Mesendoderm (in vitro differentiated cells): ENCODE measurements at regions not wholly inside any gene's neighbourhood (a gene's known extent, or its start where the extent isn't known, plus 50 kb on each side); places are given as distances from the start of the nearest gene placed in this dataset.
A peak's percentile ranks its signal among the peaks of the same experiment; 100 is the strongest.

Experiments used
- DNase-seq: peaks from one replicate; pipeline ENCODE4 v3.0.0; 2013
- H2AK5ac ChIP-seq: 2 replicates; pipeline ENCODE4 v1.6.1; 2013; ENCODE audit warnings: low read length, inconsistent platforms
- H2BK120ac ChIP-seq: 2 replicates; pipeline ENCODE4 v1.6.1; 2013; ENCODE audit warnings: low read depth, mild to moderate bottlenecking, low read length, moderate library complexity, mixed read lengths
- H2BK15ac ChIP-seq: replicated peaks from 2 replicates; pipeline ENCODE4 v1.6.1; 2013; ENCODE audit warnings: low read depth, mild to moderate bottlenecking, moderate library complexity
- H2BK5ac ChIP-seq: 2 replicates; pipeline ENCODE4 v1.6.1; 2013; ENCODE audit warnings: low read length, inconsistent platforms
- H3K18ac ChIP-seq: 2 replicates; pipeline ENCODE4 v1.6.1; 2013; ENCODE audit warnings: mild to moderate bottlenecking, low read length, mixed read lengths
- H3K23ac ChIP-seq: one replicate; pipeline ENCODE4 v1.6.1; 2013; ENCODE audit warnings: low read length
- H3K27ac ChIP-seq: 2 replicates; pipeline ENCODE4 v1.5.1; 2013; ENCODE audit warnings: low read depth, mild to moderate bottlenecking, inconsistent platforms, low read length, moderate library complexity
- H3K27me3 ChIP-seq: 2 replicates; pipeline ENCODE4 v1.6.1; 2013; ENCODE audit warnings: low read length, control low read depth, mild to moderate bottlenecking, inconsistent platforms; ENCODE audit not compliant: insufficient read depth, poor library complexity
- H3K36me3 ChIP-seq: 2 replicates; pipeline ENCODE4 v1.6.1; 2013; ENCODE audit warnings: low read length, inconsistent platforms; ENCODE audit not compliant: control insufficient read depth, insufficient read depth
- H3K4ac ChIP-seq: one replicate; pipeline ENCODE4 v1.6.1; 2013; ENCODE audit warnings: low read depth, mild to moderate bottlenecking, low read length, moderate library complexity
- H3K4me1 ChIP-seq: 2 replicates; pipeline ENCODE4 v1.6.1; 2013; ENCODE audit warnings: low read depth, low read length, inconsistent platforms; ENCODE audit not compliant: control insufficient read depth
- H3K4me2 ChIP-seq: 2 replicates; pipeline ENCODE4 v1.6.1; 2013; ENCODE audit warnings: low read length
- H3K4me3 ChIP-seq: 2 replicates; pipeline ENCODE4 v1.5.1; 2013; ENCODE audit warnings: mild to moderate bottlenecking, low read length
- H3K56ac ChIP-seq: one replicate; pipeline ENCODE4 v1.6.1; 2013; ENCODE audit warnings: low read length
- H3K79me1 ChIP-seq: 2 replicates; pipeline ENCODE4 v1.6.1; 2013; ENCODE audit warnings: low read length, inconsistent platforms
- H3K79me2 ChIP-seq: 2 replicates; pipeline ENCODE4 v1.6.1; 2013; ENCODE audit warnings: mild to moderate bottlenecking, low read length; ENCODE audit not compliant: control insufficient read depth, insufficient read depth
- H3K9ac ChIP-seq: 2 replicates; pipeline ENCODE4 v1.6.1; 2013; ENCODE audit warnings: low read length, inconsistent platforms
- H4K5ac ChIP-seq: one replicate; pipeline ENCODE4 v1.6.1; 2013; ENCODE audit warnings: low read length
- H4K8ac ChIP-seq: one replicate; pipeline ENCODE4 v1.6.1; 2013; ENCODE audit warnings: low read depth, mild to moderate bottlenecking, control low read depth, low read length, moderate library complexity
- WGBS: extraction: QIAGEN DNeasy Blood & Tissue Kit; methylation state at CpG from one replicate; pipeline ENCODE4 v1.1.7; 2013; ENCODE audit warnings: low lambda C conversion rate, missing lambda C conversion rate; ENCODE audit not compliant: insufficient coverage; ENCODE audit errors: extremely low coverage; 5-methylcytosine and 5-hydroxymethylcytosine counted together

- H2BK120ac ChIP-seq, result no peak overlapping the region
- no CpG with 5 or more reads among the region's 1 CpG for WGBS
- H3K23ac ChIP-seq, result no peak overlapping the region
- H4K8ac ChIP-seq, result no peak overlapping the region
- no peak overlapping the region for H3K4me2 ChIP-seq
- DNase-seq, result no peak
- H3K27ac ChIP-seq, result no peak overlapping the region
- no peaks in the 10 kb centered on the region for H3K36me3 ChIP-seq
- H3K4me3 ChIP-seq, result no peak overlapping the region
- H2BK5ac ChIP-seq, result no peak overlapping the region
- H3K79me2 ChIP-seq, result no peaks in the 10 kb centered on the region
- no peak overlapping the region for H2BK15ac ChIP-seq
- H3K56ac ChIP-seq, result no peak overlapping the region
- no peak overlapping the region for H3K9ac ChIP-seq
- H3K4ac ChIP-seq, result no peak overlapping the region
- H2AK5ac ChIP-seq, result no peak overlapping the region
- no peak overlapping the region for H4K5ac ChIP-seq
- H3K79me1 ChIP-seq, result no peaks in the 10 kb centered on the region
- no peak overlapping the region for H3K18ac ChIP-seq
- H3K27me3 ChIP-seq, result no peaks in the 10 kb centered on the region
- no peaks in the 10 kb centered on the region for H3K4me1 ChIP-seq
These were observed 384.9 kb upstream of the SPTLC3 start for GRCh38 chr20:12623870-12624269.

DNA sequence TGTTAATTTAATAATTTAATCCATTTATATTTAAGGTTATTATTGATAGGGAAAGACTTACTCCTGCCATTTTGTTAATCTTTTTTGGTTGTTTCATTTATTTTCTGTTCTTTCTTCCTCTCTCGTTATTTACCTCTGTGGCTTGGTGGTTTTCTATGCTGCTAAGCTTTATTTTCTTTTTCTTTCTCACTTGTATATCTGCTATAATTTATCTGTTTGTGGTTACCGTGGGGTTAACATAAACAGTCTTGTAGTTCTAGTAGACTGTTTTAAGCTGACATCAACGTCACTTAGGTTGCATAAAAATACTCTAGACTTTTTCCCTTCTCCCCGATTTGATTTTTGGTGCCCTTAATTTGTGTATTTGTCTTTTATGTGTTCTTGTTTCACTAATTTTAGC lies 381.3 kb upstream of the SPTLC3 start:
- no peak overlapping the region for H4K8ac ChIP-seq

GRCh38 chr20:12638633-12639312 lies 370.0 kb upstream of the SPTLC3 start:
- no peak overlapping the region for H3K56ac ChIP-seq
- no peak overlapping the region for H3K4ac ChIP-seq
- no peak overlapping the region for H3K4me3 ChIP-seq
- H4K5ac ChIP-seq, result no peak overlapping the region
- H2BK15ac ChIP-seq, result no peak overlapping the region
- H3K79me2 ChIP-seq, result no peaks in the 10 kb centered on the region
- H3K4me1 ChIP-seq, result no peaks in the 10 kb centered on the region
- no peak overlapping the region for H3K18ac ChIP-seq
- no peak overlapping the region for H2BK5ac ChIP-seq
- H3K27ac ChIP-seq, result no peak overlapping the region
- H3K4me2 ChIP-seq, result no peak overlapping the region
- H3K23ac ChIP-seq, result no peak overlapping the region
- no peak overlapping the region for H4K8ac ChIP-seq
- H3K79me1 ChIP-seq, result no peaks in the 10 kb centered on the region
- H2BK120ac ChIP-seq, result no peak overlapping the region
- no peaks in the 10 kb centered on the region for H3K27me3 ChIP-seq
- H3K36me3 ChIP-seq, result no peaks in the 10 kb centered on the region
- H3K9ac ChIP-seq, result no peak overlapping the region
- H2AK5ac ChIP-seq, result no peak overlapping the region
- WGBS, result no CpG with 5 or more reads among the region's 7 CpGs
- peak; percentile 54 for DNase-seq

More for the DNA sequence above, 381.3 kb upstream of the SPTLC3 start:
- no CpG with 5 or more reads among the region's 4 CpGs for whole genome bisulfite sequencing
- H3K4ac ChIP-seq, result no peak overlapping the region
- H3K27ac ChIP-seq, result no peak overlapping the region
- H3K23ac ChIP-seq, result no peak overlapping the region
- no peaks in the 10 kb centered on the region for H3K79me1 ChIP-seq
- no peak overlapping the region for H3K9ac ChIP-seq
- no peak overlapping the region for H3K56ac ChIP-seq
- H2BK15ac ChIP-seq, result no peak overlapping the region
- no peaks in the 10 kb centered on the region for H3K36me3 ChIP-seq
- H3K4me1 ChIP-seq, result no peaks in the 10 kb centered on the region
- no peak overlapping the region for H2BK120ac ChIP-seq
- H2BK5ac ChIP-seq, result no peak overlapping the region
- no peak for DNase-seq
- no peak overlapping the region for H3K4me2 ChIP-seq
- H3K27me3 ChIP-seq, result no peaks in the 10 kb centered on the region
- H4K5ac ChIP-seq, result no peak overlapping the region
- H3K79me2 ChIP-seq, result no peaks in the 10 kb centered on the region
- no peak overlapping the region for H2AK5ac ChIP-seq
- H3K18ac ChIP-seq, result no peak overlapping the region
- H3K4me3 ChIP-seq, result no peak overlapping the region

- Histone ChIP-seq H4K5ac (no peak overlapping the region), H3K36me3 (no peaks in the 10 kb centered on the region), H3K18ac (no peak overlapping the region), H3K27ac (no peak overlapping the region), H2BK5ac (no peak overlapping the region), H3K79me2 (no peaks in the 10 kb centered on the region), H4K8ac (no peak overlapping the region), H2BK120ac (no peak overlapping the region), H3K79me1 (no peaks in the 10 kb centered on the region), H3K4me3 (no peak overlapping the region), H3K4me1 (no peaks in the 10 kb centered on the region), H2BK15ac (no peak overlapping the region), H3K4me2 (no peak overlapping the region), H3K56ac (no peak overlapping the region), H2AK5ac (no peak overlapping the region), H3K23ac (no peak overlapping the region), H3K9ac (no peak overlapping the region), H3K27me3 (no peaks in the 10 kb centered on the region), H3K4ac (no peak overlapping the region)
- DNase-seq, result no peak
- no CpG with 5 or more reads among the region's 4 CpGs for WGBS
These were observed 368.5 kb upstream of the SPTLC3 start for GRCh38 chr20:12640251-12640650.

GRCh38 chr20:12641619-12642018 lies 367.2 kb upstream of the SPTLC3 start:
- Histone ChIP-seq H3K36me3 (no peaks in the 10 kb centered on the region), H3K79me2 (no peaks in the 10 kb centered on the region), H3K18ac (no peak overlapping the region), H3K4ac (no peak overlapping the region), H3K79me1 (no peaks in the 10 kb centered on the region), H3K23ac (no peak overlapping the region), H3K56ac (no peak overlapping the region), H3K4me1 (no peaks in the 10 kb centered on the region), H2BK120ac (no peak overlapping the region), H3K27ac (no peak overlapping the region), H3K4me3 (no peak overlapping the region), H2AK5ac (no peak overlapping the region), H2BK15ac (no peak overlapping the region), H4K8ac (no peak overlapping the region), H3K4me2 (no peak overlapping the region), H4K5ac (no peak overlapping the region), H3K27me3 (no peaks in the 10 kb centered on the region), H2BK5ac (no peak overlapping the region), H3K9ac (no peak overlapping the region)
- DNase-seq, result no peak
- WGBS, result no CpG with 5 or more reads among the region's 4 CpGs

DNA sequence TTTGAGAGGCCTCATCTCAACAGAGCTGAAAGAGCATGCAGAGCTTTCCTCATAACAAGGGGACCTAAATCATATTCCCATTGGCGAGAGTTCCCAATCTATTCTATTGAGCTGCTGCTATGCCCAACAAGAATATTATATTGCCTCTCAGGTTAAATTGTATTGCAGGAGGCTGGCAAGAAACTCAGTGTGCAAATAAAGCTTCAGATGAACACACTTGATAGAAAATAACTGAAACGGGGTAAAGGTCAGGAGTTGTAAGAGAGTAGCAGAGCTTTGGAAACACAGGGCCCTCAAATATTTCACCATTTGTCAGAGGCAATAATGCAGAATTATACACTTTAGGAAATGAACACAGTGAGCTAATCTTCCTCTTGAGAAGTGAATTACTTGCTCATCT lies 364.3 kb upstream of the SPTLC3 start:
- no peak overlapping the region for H3K4me3 ChIP-seq
- H3K27me3 ChIP-seq, result no peaks in the 10 kb centered on the region
- no peak overlapping the region for H2BK15ac ChIP-seq
- no peaks in the 10 kb centered on the region for H3K4me1 ChIP-seq
- no peak overlapping the region for H2AK5ac ChIP-seq
- H3K4me2 ChIP-seq, result no peak overlapping the region
- H3K23ac ChIP-seq, result no peak overlapping the region
- H4K5ac ChIP-seq, result no peak overlapping the region
- no peak overlapping the region for H3K9ac ChIP-seq
- no peak for DNase-seq
- no peak overlapping the region for H3K56ac ChIP-seq
- no peaks in the 10 kb centered on the region for H3K79me2 ChIP-seq
- no peaks in the 10 kb centered on the region for H3K79me1 ChIP-seq
- no peak overlapping the region for H2BK5ac ChIP-seq
- no peaks in the 10 kb centered on the region for H3K36me3 ChIP-seq
- H3K27ac ChIP-seq, result no peak overlapping the region
- WGBS, result no CpG with 5 or more reads among the region's 2 CpGs
- no peak overlapping the region for H4K8ac ChIP-seq
- H3K18ac ChIP-seq, result no peak overlapping the region
- H3K4ac ChIP-seq, result no peak overlapping the region
- no peak overlapping the region for H2BK120ac ChIP-seq
